ENCODE measurements at regions not wholly inside any gene's neighbourhood (a gene's known extent, or its start where the extent isn't known, plus 50 kb on each side); places are given as distances from the start of the nearest gene placed in this dataset.

GRCh38 chr9:118238139-118238538 is 533.9 kb downstream of the TLR4 start:
- TF ChIP-seq SREBF2 (IDR thresholded peaks at IDR 0.05) (no peak), HOXA7 (CRISPR knock-in tag; IDR thresholded peaks at IDR 0.05) (no peak), BCL3 (IDR thresholded peaks at IDR 0.05) (no peak), NPAS2 (CRISPR knock-in tag; IDR thresholded peaks at IDR 0.05; ENCODE audit: borderline replicate concordance) (no peak), HMGXB4 (CRISPR knock-in tag; IDR thresholded peaks at IDR 0.05; ENCODE audit: borderline replicate concordance) (no peak), MAZ (IDR thresholded peaks at IDR 0.05; ENCODE audit: borderline replicate concordance, low read depth, low read length) (no peak), CHD2 (IDR thresholded peaks at IDR 0.05; ENCODE audit: low read length, partially characterized antibody) (no peak), PHF8 (IDR thresholded peaks at IDR 0.05; ENCODE audit: borderline replicate concordance, low read depth) (no peak), CTCF (IDR thresholded peaks at IDR 0.05) (no peak), POLR2A (IDR thresholded peaks at IDR 0.05; ENCODE audit: low read length) (no peak)

Measured in A549 (cell line).